Ovary (tissue), 7 donors: ENCODE measurements at regions not wholly inside any gene's neighbourhood (a gene's known extent, or its start where the extent isn't known, plus 50 kb on each side); places are given as distances from the start of the nearest gene placed in this dataset.

Experiments
- DNase-seq, 5 donors: peaks; one replicate each; pipeline ENCODE4 v3.0.0-alpha.2; 2019 to 2020
- H3K27ac ChIP-seq, 2 donors: fragments of 200-600 bp; one replicate each; pipeline versions ENCODE4 v1.5.1 to v1.8.0; 2019 to 2022
- H3K27me3 ChIP-seq: fragments of 200-600 bp; one replicate; pipeline ENCODE4 v1.8.0; 2022
- H3K36me3 ChIP-seq: fragments of 200-600 bp; sonication (generic); one replicate; pipeline ENCODE4 v1.5.1; 2019
- H3K4me1 ChIP-seq: one replicate; pipeline ENCODE4 v1.8.1; 2013; ENCODE audit warnings: mild to moderate bottlenecking, moderate library complexity; ENCODE audit not compliant: insufficient read depth
- H3K4me3 ChIP-seq: fragments of 200-600 bp; sonication (generic); one replicate; pipeline ENCODE4 v1.5.1; 2017
- H3K9me3 ChIP-seq, 2 donors: fragments of 200-600 bp in 1 of 2; sonication (generic) in 1 of 2; one replicate each; pipeline versions ENCODE4 v1.5.1 to v1.8.1; 2013 to 2019; ENCODE audit warnings: mild to moderate bottlenecking in 1 of 2, moderate library complexity in 1 of 2
- CTCF ChIP-seq, 3 donors: fragments of 450-650 bp in 2 of 3; fragments of 200-600 bp in 1 of 3; IDR thresholded peaks; one replicate each; pipeline versions ENCODE4 v1.5.1 to v1.8.0; 2016 to 2022; ENCODE audit warnings: antibody characterized with exemption in 3 of 3, mild to moderate bottlenecking in 1 of 3
- EP300 ChIP-seq: sonication (generic); formaldehyde crosslinking; IDR thresholded peaks from one replicate; pipeline ENCODE4 v1.6.1; 2017; ENCODE audit warnings: antibody characterized with exemption
- POLR2A ChIP-seq: fragments of 450-650 bp; IDR thresholded peaks from one replicate; pipeline ENCODE4 v1.6.1; 2017; ENCODE audit warnings: antibody characterized with exemption, mild to moderate bottlenecking, moderate library complexity
- WGBS, 3 donors: extraction: QIAGEN DNeasy Blood & Tissue Kit in 1 of 3; methylation state at CpG; one replicate each; pipeline versions ENCODE4 v1.1.5 to v1.1.7; 2013 to 2017; 5-methylcytosine and 5-hydroxymethylcytosine counted together
- intact Hi-C, 4 donors: fragments of 100-400 bp; cut with DNase I; formaldehyde crosslinking; loops; one replicate each; pipeline versions ENCODE4 v1.11.0 to v1.15.1; 2022 to 2023
- donor health status: DM: no; HTN: no; CAD: no; lungs with moderate emphysema.
- donor health status: DM: no; HTN: no; CAD: no.
- donor health status: Bipolar disorder and iron deficiency.
- donor health status: DM: no; HTN: no; CAD: no.
- donor health status: DM: yes; HTN: yes; CAD: no.

GRCh38 chr9:126122901-126123616 is 203.6 kb upstream of the MVB12B start:
- Histone ChIP-seq H3K27me3 (no peaks in the 10 kb centered on the region), H3K36me3 (no peaks in the 10 kb centered on the region), H3K4me1 (peaks cover 6% of the 10 kb centered on the region), H3K4me3 (no peak overlapping the region), H3K9me3 (no peaks in the 10 kb centered on the region), H3K27ac (no peak overlapping the region)
- intact Hi-C loops: no loop called here
- WGBS, 3 donors: 76 to 82% (median 77%) methylated on average over 4 of the region's 4 CpGs
- no peak for TF ChIP-seq POLR2A
- no peak for TF ChIP-seq EP300
- no peak for TF ChIP-seq CTCF (IDR thresholded peaks at IDR 0.05)
- no peak for DNase-seq

- Histone ChIP-seq H3K27ac (no peak overlapping the region), H3K4me1 (peaks cover 6% of the 10 kb centered on the region), H3K9me3 (no peaks in the 10 kb centered on the region), H3K4me3 (no peak overlapping the region), H3K27me3 (no peaks in the 10 kb centered on the region), H3K36me3 (no peaks in the 10 kb centered on the region)
- WGBS, 3 donors: 29 to 40% (median 36%) methylated on average over 7 of the region's 7 CpGs
- intact Hi-C loops: no loop called here
- TF ChIP-seq POLR2A (no peak), CTCF (IDR thresholded peaks at IDR 0.05) (no peak), EP300 (no peak)
- DNase-seq: no peak
These were observed 202.7 kb upstream of the MVB12B start for GRCh38 chr9:126123927-126124326.

GRCh38 chr9:126125177-126125576 is 201.5 kb upstream of the MVB12B start:
- TF ChIP-seq EP300: no peak
- TF ChIP-seq CTCF (IDR thresholded peaks at IDR 0.05): no peak
- TF ChIP-seq POLR2A: no peak
- no peaks in the 10 kb centered on the region for H3K36me3 ChIP-seq
- no peaks in the 10 kb centered on the region for H3K9me3 ChIP-seq
- peak in 3 of 5 donors; percentile 24 to 47 (median 38) for DNase-seq
- no peak overlapping the region for H3K27ac ChIP-seq
- H3K4me3 ChIP-seq: no peak overlapping the region
- peaks cover 6% of the 10 kb centered on the region for H3K4me1 ChIP-seq
- intact Hi-C loops: no loop called here
- H3K27me3 ChIP-seq: no peaks in the 10 kb centered on the region
- 3 to 14% (median 4%) methylated on average over 8 of the region's 8 CpGs for WGBS, 3 donors

- Histone ChIP-seq H3K4me3 (no peak overlapping the region), H3K36me3 (no peaks in the 10 kb centered on the region), H3K27me3 (no peaks in the 10 kb centered on the region), H3K27ac (no peak overlapping the region), H3K4me1 (peaks cover 6% of the 10 kb centered on the region), H3K9me3 (no peaks in the 10 kb centered on the region)
- intact Hi-C loops: no loop called here
- peak; percentile 28 to 58 (median 47) for DNase-seq
- 3 to 13% (median 6%) methylated on average over 6 of the region's 6 CpGs for WGBS, 3 donors
- TF ChIP-seq CTCF (IDR thresholded peaks at IDR 0.05) (no peak), EP300 (no peak), POLR2A (no peak)
These were observed 201.1 kb upstream of the MVB12B start for GRCh38 chr9:126125577-126125976.
